Activated CD8-positive, alpha-beta memory T cell treated with anti-CD3 and anti-CD28 coated beads, Interleukin-2, amount 50 U/mL, for 24 hours (primary cell): ENCODE measurements at regions not wholly inside any gene's neighbourhood (a gene's known extent, or its start where the extent isn't known, plus 50 kb on each side); places are given as distances from the start of the nearest gene placed in this dataset.
A peak's percentile ranks its signal among the peaks of the same experiment; 100 is the strongest.

Experiments used
- DNase-seq: peaks from one replicate; pipeline ENCODE4 v3.0.0-alpha.2; 2020; ENCODE audit errors: extremely low read depth

GRCh38 chr3:106172780-106173179, 304.0 kb upstream of the CBLB start:
- no peak for DNase-seq

- DNase-seq, result no peak
These were observed 306.5 kb upstream of the CBLB start for GRCh38 chr3:106175276-106175675.

DNA sequence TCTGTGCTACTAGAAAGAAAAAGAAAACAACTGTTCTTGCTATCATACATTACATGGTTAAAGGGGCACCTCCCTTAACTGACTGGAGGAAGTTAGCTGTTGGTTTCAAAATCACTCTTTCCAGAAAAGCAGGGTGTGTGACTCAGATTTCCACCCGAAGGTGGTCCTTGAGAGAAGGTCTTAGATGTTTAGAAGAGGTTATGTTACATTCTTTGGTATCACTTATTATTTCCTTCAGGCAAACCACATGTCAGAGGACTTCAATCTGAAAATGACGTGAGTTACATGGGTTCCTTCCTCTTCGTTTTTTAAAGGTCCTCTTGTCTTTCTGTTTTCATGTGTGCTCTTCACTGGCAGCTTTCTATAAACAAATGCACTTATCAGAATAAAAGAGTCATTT, 307.9 kb upstream of the CBLB start:
- peak; percentile 50 for DNase-seq

DNA sequence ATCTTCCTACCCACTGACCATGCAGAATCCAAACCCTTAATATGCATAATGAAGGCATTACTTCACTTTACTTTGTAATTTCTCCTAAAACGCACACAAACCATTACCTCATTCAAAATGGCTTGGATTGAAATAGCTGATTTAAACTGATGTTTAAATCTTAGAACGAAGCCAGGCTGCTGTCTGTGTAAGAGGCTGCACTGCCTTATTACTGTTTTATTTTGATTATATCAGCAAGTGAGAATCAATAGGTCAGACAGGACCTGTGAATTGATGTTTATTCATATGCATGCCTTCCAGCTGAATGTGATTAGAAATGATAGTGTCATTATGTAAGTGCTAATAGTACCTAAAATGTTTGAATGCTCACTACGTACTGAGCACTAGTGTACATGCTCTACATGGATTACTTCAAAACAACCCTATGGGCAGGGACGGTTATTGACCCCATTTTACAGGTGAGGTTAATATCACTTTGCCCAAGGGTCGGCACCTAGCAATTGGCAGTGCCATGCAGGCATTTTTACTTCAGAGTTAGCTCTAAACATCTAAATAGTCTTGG, 314.2 kb upstream of the CBLB start:
- DNase-seq, result no peak

- no peak for DNase-seq
These were observed 315.1 kb upstream of the CBLB start for GRCh38 chr3:106183762-106184391.

GRCh38 chr3:106184540-106185457, 316.0 kb upstream of the CBLB start:
- no peak for DNase-seq

- no peak for DNase-seq
These were observed 317.1 kb upstream of the CBLB start for GRCh38 chr3:106185949-106186348.

GRCh38 chr3:106190296-106190695, 321.5 kb upstream of the CBLB start:
- no peak for DNase-seq

DNA sequence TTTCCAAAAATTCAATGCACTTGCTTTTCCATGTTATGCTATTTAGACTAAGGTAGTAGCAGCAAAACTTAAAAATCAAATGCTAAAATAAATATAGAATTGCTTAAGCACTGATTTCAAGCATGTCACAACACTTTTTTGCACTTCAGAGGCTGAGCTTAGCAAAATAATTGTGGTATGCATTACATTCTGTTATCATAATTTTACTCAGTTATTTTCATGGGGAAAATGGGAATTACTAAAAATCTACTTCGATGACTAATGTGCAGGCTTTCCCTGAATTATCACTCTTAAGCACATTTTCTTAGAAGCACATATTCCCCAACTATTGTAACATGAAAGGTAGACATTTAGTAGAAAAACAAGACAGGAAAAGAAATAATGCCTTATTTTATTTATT, 322.4 kb upstream of the CBLB start:
- DNase-seq, result no peak

DNA sequence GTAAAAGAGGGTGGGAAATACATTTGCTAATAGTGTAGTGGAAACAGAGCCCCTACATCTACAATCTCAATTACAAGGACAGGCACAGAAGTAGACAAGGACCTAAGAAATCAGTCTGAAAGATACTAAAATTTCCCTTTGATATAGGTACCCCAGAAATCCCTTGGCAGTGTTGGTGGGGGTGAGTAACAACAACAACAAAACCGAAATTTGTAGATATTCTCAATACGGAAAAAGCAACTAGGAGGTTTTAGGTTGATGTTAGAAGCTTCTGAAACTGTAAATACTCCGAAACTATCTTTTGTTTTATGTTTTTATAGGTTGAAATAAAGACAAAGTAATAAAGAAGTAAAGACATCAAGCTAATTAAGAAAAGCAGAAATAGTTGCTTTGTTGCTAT, 323.1 kb upstream of the CBLB start:
- no peak for DNase-seq

DNA sequence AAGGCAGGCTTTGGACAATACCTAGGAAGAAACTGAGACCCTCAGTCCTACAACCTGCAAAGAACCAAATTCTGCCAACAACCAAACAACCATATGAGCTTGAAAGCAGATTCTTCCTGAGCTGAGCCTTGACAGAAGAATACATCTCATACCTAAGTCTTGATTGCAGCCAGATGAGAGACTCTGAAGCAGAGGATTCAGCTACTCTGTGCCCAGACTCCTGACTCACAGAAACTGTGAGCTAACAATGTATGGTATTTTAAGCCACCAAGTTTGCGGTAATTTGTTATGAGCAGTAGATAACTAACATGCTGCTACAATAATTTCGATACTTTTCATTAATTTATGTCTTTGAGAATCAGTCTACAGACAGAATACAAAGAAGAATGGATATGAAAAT, 325.1 kb upstream of the CBLB start:
- DNase-seq, result no peak

DNA sequence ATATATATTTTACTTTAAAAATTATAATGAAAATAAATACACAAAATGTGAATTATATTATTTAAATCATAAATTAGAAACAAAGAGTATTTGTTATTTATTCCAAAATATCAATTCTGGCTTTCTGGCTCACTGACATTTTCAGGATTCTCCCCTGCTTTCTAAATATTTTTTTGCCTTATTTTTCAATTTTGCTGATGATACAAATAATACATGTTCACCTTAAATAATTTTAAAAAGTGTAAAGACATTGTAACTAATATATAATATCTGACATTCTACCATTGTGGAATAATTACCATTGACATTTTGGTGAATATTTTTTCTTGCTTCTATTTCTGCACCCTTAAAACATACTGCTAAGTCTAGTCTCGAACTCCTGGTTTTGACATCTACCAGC, 325.9 kb upstream of the CBLB start:
- DNase-seq, result no peak

- DNase-seq, result no peak
These were observed 328.9 kb upstream of the CBLB start for GRCh38 chr3:106197532-106198194.

GRCh38 chr3:106204160-106204868, 335.5 kb upstream of the CBLB start:
- DNase-seq, result no peak

DNA sequence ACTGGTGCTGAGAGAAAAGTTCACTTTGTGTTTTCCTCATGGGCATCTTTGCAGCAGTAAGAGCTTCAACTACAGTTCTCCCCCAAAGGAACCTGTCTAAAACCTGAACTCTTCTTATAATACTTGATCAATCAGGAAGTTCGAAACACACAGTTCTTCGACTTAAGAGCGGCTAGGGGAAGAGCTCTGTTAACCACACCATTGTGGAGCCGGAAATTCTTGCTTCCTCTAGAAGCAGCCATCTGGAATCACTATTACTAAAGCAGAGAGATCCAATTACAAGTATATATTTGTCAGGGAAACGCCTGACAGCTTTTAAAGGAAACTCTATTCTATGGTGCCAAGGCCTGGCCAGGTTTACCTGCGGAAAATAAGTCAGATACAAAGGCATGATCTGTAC, 337.3 kb upstream of the CBLB start:
- no peak for DNase-seq

GRCh38 chr3:106206613-106207012, 337.8 kb upstream of the CBLB start:
- no peak for DNase-seq

GRCh38 chr3:106208251-106208650, 339.4 kb upstream of the CBLB start:
- DNase-seq, result no peak

DNA sequence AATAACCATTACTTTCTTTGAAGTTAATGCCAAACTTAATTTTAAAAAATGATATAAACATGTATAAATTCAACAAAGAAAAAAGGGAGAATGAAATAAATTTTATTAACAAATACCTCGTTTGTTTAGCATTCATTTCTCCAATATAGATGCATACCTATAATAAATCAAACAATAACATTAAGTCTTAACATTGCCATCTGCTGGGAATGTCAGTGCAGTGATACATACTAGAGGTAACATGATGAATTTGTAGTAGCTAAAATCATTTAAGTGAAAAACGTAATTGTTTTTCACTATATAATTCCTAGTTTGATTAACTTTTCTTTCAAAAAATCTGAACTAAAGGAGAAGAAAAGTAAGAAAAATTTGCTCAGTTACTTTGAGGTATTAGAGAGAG, 340.2 kb upstream of the CBLB start:
- DNase-seq, result no peak

DNA sequence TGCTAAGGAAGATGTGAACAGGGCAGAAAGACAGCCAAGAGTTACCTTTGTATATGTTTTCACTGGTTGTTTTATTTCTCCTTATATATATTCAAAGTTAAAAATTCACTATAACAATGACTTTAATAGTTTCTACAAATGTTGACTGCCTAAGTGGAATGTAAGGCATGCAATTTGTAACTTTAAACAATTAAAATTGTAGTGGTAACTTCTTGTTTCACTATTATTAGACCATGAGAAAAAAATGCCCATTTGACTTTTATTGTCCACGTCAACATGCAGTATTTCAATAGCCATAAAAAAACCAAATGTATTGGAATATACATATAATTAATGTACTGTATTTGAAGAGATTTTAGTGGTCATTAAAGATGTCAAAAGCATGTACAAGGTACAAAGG, 340.7 kb upstream of the CBLB start:
- no peak for DNase-seq

GRCh38 chr3:106210923-106211322, 342.1 kb upstream of the CBLB start:
- no peak for DNase-seq

DNA sequence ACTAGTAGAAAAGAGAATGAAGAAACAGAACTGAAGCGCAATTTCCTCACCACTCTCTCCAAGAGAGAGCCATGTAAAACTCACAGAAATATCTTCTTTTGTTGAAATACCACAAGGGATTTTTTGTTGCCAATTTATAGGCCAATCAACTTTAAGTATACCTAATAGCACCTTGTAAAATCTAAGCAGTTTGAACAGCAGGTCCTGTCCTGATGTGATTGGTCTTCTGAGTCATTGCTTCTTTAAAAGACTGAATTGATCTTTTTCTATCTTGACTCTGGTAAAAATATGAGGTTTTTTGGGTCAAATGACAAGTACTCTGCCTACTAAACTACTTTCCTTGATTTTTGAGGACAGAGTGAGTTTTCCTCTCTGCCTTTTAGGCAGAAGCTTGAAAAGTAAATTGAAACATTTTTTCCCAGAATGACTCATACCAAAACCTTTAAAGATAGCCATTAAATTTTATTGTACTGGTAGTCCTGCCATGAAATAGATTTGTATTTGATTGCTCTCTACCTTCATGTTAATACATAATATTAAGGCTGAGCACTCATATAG, 343.9 kb upstream of the CBLB start:
- DNase-seq, result no peak

- no peak for DNase-seq
These were observed 345.1 kb upstream of the CBLB start for GRCh38 chr3:106213954-106214353.
